Activated CD4-positive, alpha-beta T cell treated with anti-CD3 and anti-CD28 coated beads, Interleukin-2, amount 10 ng/mL, durations not matched to agents 24 days and 14 days (primary cell): ENCODE measurements at regions not wholly inside any gene's neighbourhood (a gene's known extent, or its start where the extent isn't known, plus 50 kb on each side); places are given as distances from the start of the nearest gene placed in this dataset.
"Not testable (repeated sequence)": the region's sequence is repeated elsewhere in the genome, so short reads cannot be mapped to it uniquely, and the experiment has no call there.

Source experiments
- DNase-seq: peaks from one replicate; pipeline ENCODE4 v3.0.0; 2022
- H3K27ac Mint-ChIP-seq: one replicate; pipeline ENCODE4 v1.8.0; 2022; ENCODE audit warnings: mild to moderate bottlenecking, mixed read lengths
- H3K27me3 Mint-ChIP-seq: one replicate; pipeline ENCODE4 v1.8.0; 2022; ENCODE audit warnings: mixed read lengths
- H3K36me3 Mint-ChIP-seq: one replicate; pipeline ENCODE4 v1.8.0; 2022; ENCODE audit warnings: low read depth, mild to moderate bottlenecking, mixed read lengths
- H3K4me1 Mint-ChIP-seq: one replicate; pipeline ENCODE4 v1.8.0; 2021; ENCODE audit warnings: mixed read lengths
- H3K4me3 Mint-ChIP-seq: one replicate; pipeline ENCODE4 v1.8.0; 2022; ENCODE audit warnings: mild to moderate bottlenecking, moderate library complexity, mixed read lengths
- H3K9me3 Mint-ChIP-seq: one replicate; pipeline ENCODE4 v1.8.0; 2021; ENCODE audit warnings: mixed read lengths
- intact Hi-C: fragments of 100-400 bp; cut with micrococcal nuclease; formaldehyde crosslinking; loops from one replicate; pipeline ENCODE4 v1.15.1; 2023

GRCh38 chr3:177491296-177492032 lies 294.2 kb upstream of the TBL1XR1 start:
- peaks cover 5% of the 10 kb centered on the region for H3K4me1 Mint-ChIP-seq
- H3K27me3 Mint-ChIP-seq: no peaks in the 10 kb centered on the region
- no peak overlapping the region for H3K4me3 Mint-ChIP-seq
- DNase-seq: no peak
- H3K36me3 Mint-ChIP-seq: no peaks in the 10 kb centered on the region
- no peak overlapping the region for H3K27ac Mint-ChIP-seq
- intact Hi-C loops: no loop called here
- H3K9me3 Mint-ChIP-seq: peaks cover 4% of the 10 kb centered on the region

GRCh38 chr3:177493091-177493490 lies 295.8 kb upstream of the TBL1XR1 start:
- Mint-ChIP-seq H3K27ac (no peak overlapping the region), H3K4me1 (peaks cover 5% of the 10 kb centered on the region), H3K27me3 (no peaks in the 10 kb centered on the region), H3K4me3 (no peak overlapping the region), H3K9me3 (peaks cover 4% of the 10 kb centered on the region), H3K36me3 (no peaks in the 10 kb centered on the region)
- intact Hi-C loops: no loop called here
- DNase-seq: no peak

- Mint-ChIP-seq H3K27ac (no peak overlapping the region), H3K9me3 (peaks cover 4% of the 10 kb centered on the region), H3K4me3 (no peak overlapping the region), H3K4me1 (peaks cover under 1% of the 10 kb centered on the region), H3K27me3 (no peaks in the 10 kb centered on the region), H3K36me3 (no peaks in the 10 kb centered on the region)
- intact Hi-C loops: no loop called here
- DNase-seq: no peak
These were observed 296.9 kb upstream of the TBL1XR1 start for GRCh38 chr3:177494216-177494615.

- Mint-ChIP-seq H3K9me3 (peaks cover 4% of the 10 kb centered on the region), H3K4me1 (no peaks in the 10 kb centered on the region), H3K27me3 (no peaks in the 10 kb centered on the region), H3K4me3 (no peak overlapping the region), H3K36me3 (no peaks in the 10 kb centered on the region), H3K27ac (no peak overlapping the region)
- DNase-seq: no peak
- intact Hi-C loops: no loop called here
These were observed 298.3 kb upstream of the TBL1XR1 start for GRCh38 chr3:177495566-177495965.

DNA sequence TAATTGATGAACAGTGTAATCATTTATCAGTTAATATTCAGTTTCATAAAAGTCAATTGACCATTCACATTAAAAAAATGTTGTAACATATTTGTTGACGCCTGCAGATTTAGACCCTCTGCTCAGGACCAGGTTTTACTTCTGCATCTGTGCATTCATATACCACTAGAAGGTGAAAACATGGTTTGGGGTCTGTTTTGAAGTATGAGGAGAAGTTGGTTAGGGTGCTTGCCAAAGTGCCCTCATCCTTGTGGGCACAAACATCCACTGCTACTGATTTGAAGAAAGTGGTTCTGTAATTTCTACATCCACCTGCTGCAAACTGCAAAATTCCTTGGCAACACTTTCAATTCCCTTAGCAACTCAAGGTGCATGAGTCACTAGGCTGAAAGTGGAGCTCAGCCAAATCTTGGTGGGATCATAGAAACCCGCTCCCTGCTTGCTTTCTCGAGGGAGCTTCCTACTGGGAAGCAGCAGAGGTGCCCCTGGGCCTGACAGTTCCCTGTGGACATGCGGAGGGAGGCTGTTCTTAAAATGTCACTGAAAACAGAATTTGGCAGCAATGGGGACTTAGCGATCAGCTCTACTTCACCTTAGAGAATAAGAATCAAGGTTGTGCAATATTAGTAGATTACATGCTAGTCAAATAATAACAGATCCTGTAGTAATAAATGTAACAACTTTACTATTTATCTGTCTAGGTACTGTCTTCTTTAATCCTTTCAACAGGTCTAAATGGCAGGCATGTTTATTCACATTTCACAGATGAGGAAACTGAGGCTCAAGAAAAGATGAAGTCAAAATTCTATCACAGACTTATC lies 301.0 kb upstream of the TBL1XR1 start:
- H3K27ac Mint-ChIP-seq: no peak overlapping the region
- no peak overlapping the region for H3K4me3 Mint-ChIP-seq
- no peak for DNase-seq
- H3K9me3 Mint-ChIP-seq: no peaks in the 10 kb centered on the region
- H3K27me3 Mint-ChIP-seq: no peaks in the 10 kb centered on the region
- intact Hi-C loops: no loop called here
- H3K4me1 Mint-ChIP-seq: no peaks in the 10 kb centered on the region
- H3K36me3 Mint-ChIP-seq: no peaks in the 10 kb centered on the region

DNA sequence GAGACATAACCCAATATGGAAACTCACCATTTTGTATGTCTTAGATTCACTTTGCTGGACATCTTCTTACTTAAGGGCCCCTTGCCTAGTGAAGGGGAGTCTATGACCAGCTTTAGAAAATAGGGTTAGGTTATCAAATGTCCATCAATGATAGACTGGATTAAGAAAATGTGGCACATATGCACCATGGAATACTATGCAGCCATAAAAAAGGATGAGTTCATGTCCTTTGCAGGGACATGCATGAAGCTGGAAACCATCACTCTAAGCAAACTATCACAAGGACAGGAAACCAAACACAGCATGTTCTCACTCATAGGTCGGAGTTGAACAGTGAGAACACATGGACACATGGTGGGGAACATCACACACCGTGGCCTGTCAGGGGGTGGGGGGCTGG lies 301.8 kb upstream of the TBL1XR1 start:
- H3K36me3 Mint-ChIP-seq, H3K9me3 Mint-ChIP-seq, H3K4me1 Mint-ChIP-seq, H3K27ac Mint-ChIP-seq, H3K4me3 Mint-ChIP-seq, DNase-seq, intact Hi-C loops, H3K27me3 Mint-ChIP-seq: not testable (repeated sequence)

DNA sequence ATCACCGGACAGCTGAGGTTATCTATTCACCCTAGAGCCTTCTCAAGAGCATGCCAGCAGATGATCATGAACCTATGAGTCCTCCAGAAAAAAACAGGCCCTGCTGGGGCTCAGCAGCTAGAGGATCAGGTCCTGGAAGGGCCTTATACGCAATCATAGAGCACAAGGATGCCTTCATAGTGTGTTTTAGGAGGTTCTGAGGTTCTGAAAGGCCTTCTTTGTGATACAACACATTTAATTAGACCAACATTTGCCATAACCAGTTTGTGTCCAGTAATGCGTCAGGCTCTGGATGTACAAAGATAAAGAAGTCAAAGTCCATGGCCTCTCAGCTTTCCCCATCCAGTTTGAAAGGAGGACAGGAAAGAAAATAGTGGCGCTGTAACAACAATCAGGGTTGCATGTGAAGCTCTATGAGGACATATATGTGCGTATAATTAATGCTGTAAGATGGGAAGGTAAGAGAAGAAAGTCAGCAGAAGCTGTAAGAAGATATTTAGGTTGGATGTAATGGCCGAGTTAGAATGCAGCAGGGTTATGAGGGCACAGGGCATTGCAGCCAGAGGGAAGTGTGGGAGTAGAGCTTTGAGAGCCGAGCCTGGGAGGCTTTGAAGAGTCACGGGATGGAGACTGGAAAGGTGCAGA lies 302.6 kb upstream of the TBL1XR1 start:
- intact Hi-C loops: no loop called here
- no peak overlapping the region for H3K4me3 Mint-ChIP-seq
- no peaks in the 10 kb centered on the region for H3K36me3 Mint-ChIP-seq

DNA sequence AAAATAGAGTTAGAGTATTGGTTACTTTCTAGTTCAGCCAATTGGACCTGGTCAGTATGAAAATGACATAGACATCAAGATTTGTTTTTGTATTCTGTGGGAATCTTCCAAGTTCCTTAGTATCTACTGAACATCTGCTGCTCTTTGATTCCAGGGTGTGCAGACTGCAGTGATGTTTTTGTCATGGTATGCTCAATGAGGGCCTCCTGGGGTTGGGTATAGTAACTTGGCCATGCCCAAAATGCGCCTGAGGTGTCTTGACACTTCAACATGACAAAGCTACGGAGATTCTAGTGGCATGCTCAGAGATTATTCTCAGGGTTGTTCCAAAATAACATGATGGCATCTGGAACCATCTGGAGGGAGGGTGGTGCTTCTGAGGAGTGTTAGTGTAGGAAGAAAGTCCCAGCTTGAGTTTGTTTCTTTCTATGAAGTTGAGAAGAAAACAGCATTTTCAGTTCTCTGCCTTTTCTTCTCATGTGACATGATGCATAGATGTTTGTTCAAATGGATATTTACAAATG lies 313.5 kb upstream of the TBL1XR1 start:
- no peak for DNase-seq
- H3K36me3 Mint-ChIP-seq: no peaks in the 10 kb centered on the region
- H3K9me3 Mint-ChIP-seq: peaks cover 12% of the 10 kb centered on the region
- intact Hi-C loops: no loop called here
- no peaks in the 10 kb centered on the region for H3K27me3 Mint-ChIP-seq
- H3K27ac Mint-ChIP-seq: no peak overlapping the region
- H3K4me3 Mint-ChIP-seq: no peak overlapping the region
- peaks cover 3% of the 10 kb centered on the region for H3K4me1 Mint-ChIP-seq

More for the DNA sequence above, 302.6 kb upstream of the TBL1XR1 start:
- no peaks in the 10 kb centered on the region for H3K27me3 Mint-ChIP-seq
- H3K4me1 Mint-ChIP-seq: no peaks in the 10 kb centered on the region
- H3K9me3 Mint-ChIP-seq: no peaks in the 10 kb centered on the region
- no peak overlapping the region for H3K27ac Mint-ChIP-seq
- no peak for DNase-seq

- intact Hi-C loops: no loop called here
- no peak for DNase-seq
- Mint-ChIP-seq H3K9me3 (peaks cover 12% of the 10 kb centered on the region), H3K27me3 (no peaks in the 10 kb centered on the region), H3K27ac (no peak overlapping the region), H3K36me3 (no peaks in the 10 kb centered on the region), H3K4me1 (peaks cover 3% of the 10 kb centered on the region), H3K4me3 (no peak overlapping the region)
These were observed 315.9 kb upstream of the TBL1XR1 start for GRCh38 chr3:177512945-177513814.

DNA sequence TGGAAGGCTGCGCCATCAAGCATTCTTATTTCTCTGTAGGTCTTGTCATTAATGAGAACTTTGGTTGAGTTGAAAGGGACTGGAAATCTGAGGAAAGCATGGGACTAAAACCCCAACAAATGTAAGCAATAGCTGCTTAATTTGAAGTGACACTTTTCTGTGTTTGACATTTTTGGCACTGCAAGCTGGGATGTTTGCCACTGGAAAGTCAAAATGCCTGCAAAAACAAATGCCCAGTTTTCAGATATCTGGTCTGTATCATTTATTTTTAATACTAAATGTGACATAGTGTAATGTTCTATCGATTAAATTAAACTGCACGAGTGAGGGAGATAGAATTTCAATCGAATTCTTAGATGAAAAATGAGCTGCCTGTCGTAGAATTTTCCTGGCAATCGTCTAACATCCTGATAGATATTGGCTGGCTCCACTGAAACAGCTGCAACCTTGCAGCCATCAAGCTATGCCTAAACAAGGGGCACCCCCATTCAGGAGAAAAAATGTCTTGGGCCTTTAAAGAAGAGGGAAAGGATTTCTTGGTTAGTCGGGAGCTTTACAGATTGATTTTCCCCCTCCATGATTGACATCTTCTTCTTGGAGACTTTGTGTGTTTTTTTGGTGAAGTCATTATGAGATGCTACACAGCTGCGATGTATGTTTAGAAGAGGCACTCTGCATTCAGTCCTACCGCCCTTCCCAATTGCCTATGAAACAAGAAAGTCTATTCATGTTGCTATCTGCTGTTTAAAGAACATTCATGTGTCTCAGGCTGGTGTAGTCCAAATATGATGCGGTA lies 316.7 kb upstream of the TBL1XR1 start:
- H3K27ac Mint-ChIP-seq: no peak overlapping the region
- no peaks in the 10 kb centered on the region for H3K27me3 Mint-ChIP-seq
- intact Hi-C loops: no loop called here
- no peak overlapping the region for H3K4me3 Mint-ChIP-seq
- H3K9me3 Mint-ChIP-seq: peaks cover 5% of the 10 kb centered on the region
- H3K4me1 Mint-ChIP-seq: peaks cover 3% of the 10 kb centered on the region
- H3K36me3 Mint-ChIP-seq: no peaks in the 10 kb centered on the region
- DNase-seq: no peak

- Mint-ChIP-seq H3K27me3 (no peaks in the 10 kb centered on the region), H3K4me1 (peaks cover 3% of the 10 kb centered on the region), H3K36me3 (no peaks in the 10 kb centered on the region), H3K27ac (no peak overlapping the region), H3K4me3 (no peak overlapping the region), H3K9me3 (peaks cover 9% of the 10 kb centered on the region)
- peak; percentile 39 for DNase-seq
- intact Hi-C loops: no loop called here
These were observed 317.6 kb upstream of the TBL1XR1 start for GRCh38 chr3:177514611-177515499.

DNA sequence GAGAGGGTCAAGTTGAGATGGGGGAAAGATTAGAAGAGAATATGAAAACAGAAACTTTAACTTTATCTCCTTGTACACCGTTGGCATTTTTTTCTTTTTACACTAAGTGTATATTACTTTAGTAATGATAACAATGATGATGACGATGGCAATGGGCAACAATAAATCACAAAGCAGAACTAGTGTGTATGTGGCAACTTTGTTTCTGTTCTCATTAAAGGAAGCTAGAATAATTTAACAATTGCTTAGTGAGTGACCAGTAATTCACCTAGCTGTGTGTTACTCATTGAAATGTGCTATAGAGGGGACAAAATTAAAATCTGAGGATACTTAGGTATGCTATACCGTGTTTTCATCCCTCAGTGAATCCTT lies 318.5 kb upstream of the TBL1XR1 start:
- DNase-seq: no peak
- Mint-ChIP-seq H3K36me3 (no peaks in the 10 kb centered on the region), H3K4me3 (no peak overlapping the region), H3K27ac (no peak overlapping the region), H3K9me3 (peaks cover 9% of the 10 kb centered on the region), H3K4me1 (peaks cover 3% of the 10 kb centered on the region), H3K27me3 (no peaks in the 10 kb centered on the region)
- intact Hi-C loops: no loop called here
